AG10803 (cell line): ENCODE measurements at regions not wholly inside any gene's neighbourhood (a gene's known extent, or its start where the extent isn't known, plus 50 kb on each side); places are given as distances from the start of the nearest gene placed in this dataset.

Source experiments
- DNase-seq: peaks from one replicate; pipeline ENCODE4 v3.0.0; 2010; ENCODE audit warnings: low read depth
- H3K4me3 ChIP-seq: 2 replicates; pipeline ENCODE4 v1.5.1; 2011; ENCODE audit warnings: mild to moderate bottlenecking, low read length, control low read depth
- TF ChIP-seq, protein P1 (sequence below): conservative IDR thresholded peaks from 2 replicates; pipeline ENCODE4 v1.5.1; 2011; ENCODE audit warnings: mild to moderate bottlenecking, low read length, control low read depth, inconsistent platforms

DNA sequence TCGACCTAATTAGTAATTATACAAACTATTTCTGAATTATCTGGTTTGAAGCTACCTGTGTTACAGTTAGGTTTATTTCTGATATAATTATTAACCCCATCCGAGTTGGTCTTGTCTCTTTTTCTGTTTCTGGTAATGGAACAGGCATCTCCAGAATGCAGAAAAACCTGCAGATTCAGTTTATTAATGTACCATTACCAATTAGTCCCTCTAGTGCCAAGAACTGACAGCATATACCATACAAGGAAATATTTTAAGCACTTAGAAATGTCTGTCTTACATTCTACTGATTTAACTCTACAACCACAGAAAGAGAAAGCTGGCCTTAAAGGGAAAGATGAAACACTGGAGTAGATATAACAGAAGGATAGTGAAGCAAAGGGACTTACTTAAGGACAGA, 570.6 kb downstream of the CENPC start:
- no peak for DNase-seq
- H3K4me3 ChIP-seq = no peak overlapping the region
- TF ChIP-seq, protein P1, sequence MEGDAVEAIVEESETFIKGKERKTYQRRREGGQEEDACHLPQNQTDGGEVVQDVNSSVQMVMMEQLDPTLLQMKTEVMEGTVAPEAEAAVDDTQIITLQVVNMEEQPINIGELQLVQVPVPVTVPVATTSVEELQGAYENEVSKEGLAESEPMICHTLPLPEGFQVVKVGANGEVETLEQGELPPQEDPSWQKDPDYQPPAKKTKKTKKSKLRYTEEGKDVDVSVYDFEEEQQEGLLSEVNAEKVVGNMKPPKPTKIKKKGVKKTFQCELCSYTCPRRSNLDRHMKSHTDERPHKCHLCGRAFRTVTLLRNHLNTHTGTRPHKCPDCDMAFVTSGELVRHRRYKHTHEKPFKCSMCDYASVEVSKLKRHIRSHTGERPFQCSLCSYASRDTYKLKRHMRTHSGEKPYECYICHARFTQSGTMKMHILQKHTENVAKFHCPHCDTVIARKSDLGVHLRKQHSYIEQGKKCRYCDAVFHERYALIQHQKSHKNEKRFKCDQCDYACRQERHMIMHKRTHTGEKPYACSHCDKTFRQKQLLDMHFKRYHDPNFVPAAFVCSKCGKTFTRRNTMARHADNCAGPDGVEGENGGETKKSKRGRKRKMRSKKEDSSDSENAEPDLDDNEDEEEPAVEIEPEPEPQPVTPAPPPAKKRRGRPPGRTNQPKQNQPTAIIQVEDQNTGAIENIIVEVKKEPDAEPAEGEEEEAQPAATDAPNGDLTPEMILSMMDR = no peak

DNA sequence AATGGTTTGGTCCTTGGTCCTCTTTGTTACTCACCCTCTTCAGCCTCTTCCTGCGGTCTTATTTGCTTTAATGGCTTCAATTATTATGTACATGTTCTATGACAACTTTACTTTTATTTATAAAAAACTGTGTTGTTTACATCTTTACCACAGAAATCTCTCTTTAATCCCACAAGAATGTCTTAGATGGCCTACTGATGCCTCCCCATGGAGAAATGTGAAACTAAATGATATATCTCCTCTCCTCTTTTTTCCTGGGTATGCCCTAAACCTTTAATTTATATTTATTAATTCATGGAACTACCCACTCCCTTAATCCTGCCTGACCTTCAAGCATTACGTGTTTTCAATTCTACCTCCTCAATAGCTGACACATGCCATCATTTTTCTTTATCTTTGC, 573.2 kb downstream of the CENPC start:
- no peak overlapping the region for H3K4me3 ChIP-seq
- DNase-seq = no peak
- TF ChIP-seq, protein P1 = no peak

DNA sequence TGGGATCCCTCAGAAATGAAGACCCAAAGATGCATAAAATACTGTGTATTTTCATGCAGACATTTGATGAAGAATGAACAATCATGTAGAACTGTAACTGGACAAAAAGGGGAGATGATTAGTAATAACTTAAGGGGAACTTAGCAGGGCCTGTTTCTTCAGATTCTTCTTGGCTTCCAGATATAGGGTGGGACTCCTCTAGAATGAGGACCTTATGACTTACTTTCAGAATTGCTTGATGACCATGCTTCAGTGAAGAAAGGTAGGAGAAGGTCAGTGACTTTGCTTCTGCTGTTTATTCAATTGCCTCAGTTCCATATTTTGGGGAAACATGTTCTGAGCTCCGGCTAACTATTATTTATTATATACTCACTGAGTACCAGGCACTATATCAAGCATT, 580.8 kb downstream of the CENPC start:
- no peak overlapping the region for H3K4me3 ChIP-seq

DNA sequence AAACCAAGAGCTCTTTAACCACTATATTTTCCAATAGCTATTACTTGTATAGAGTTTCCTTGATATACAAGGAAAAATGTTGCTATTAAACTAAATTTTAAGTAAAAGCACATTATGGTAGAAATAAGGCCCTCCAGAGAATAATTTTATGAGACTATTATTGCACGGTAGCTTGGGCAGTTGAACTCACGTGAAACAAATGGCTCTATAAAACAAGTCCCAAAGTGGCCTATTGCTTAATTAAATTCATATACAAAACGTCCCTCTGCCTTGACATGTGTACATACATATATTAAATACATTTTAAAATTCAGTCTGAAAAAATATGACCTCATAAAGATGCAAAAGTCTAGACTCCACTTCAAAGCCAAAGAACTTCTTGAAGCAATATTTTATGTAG, 582.2 kb downstream of the CENPC start:
- DNase-seq = no peak
- TF ChIP-seq, protein P1 = no peak

More for the DNA sequence above, 580.8 kb downstream of the CENPC start:
- TF ChIP-seq, protein P1 = no peak
- DNase-seq = no peak

DNA sequence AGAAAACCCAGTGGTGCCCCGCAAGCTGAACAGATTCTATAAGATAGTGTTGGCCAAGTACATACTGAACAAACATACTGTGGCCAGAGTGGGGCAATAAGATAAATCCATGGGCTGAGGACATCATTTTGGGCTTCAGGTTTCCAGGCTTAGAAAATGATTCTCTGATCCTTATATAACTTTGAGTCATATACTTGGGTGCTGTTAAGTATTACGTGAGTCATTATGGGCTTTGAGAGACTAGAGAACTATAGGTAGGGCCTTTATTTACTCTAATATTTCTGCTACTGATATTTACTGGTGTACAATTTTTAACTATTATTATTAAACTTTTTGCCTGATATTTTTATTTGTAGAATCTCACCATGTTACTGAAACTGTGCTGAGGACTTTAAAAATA, 586.1 kb downstream of the CENPC start:
- H3K4me3 ChIP-seq = no peak overlapping the region
- DNase-seq = no peak
- TF ChIP-seq, protein P1 = no peak

More for the DNA sequence above, 582.2 kb downstream of the CENPC start:
- H3K4me3 ChIP-seq = no peak overlapping the region

DNA sequence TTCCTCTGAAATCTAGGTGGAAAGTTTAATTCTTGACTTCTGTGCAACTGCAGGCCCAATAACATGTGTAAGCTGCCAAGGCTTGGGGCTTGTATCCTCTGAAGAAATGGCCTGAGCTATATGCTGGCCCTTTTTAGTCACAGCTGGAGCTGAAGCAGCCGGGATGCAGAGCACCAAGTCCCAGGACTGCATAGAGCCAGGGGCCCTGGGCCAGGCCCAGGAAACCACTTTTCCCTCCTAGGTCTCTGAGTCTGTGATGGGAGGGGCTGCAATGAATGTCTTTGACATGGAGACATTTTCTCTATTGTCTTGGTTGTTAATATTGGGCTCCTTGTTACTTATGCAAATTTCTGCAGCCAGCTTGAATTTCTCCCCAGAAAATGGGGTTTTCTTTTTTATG, 588.5 kb downstream of the CENPC start:
- TF ChIP-seq, protein P1 = no peak
- DNase-seq = no peak
- no peak overlapping the region for H3K4me3 ChIP-seq

DNA sequence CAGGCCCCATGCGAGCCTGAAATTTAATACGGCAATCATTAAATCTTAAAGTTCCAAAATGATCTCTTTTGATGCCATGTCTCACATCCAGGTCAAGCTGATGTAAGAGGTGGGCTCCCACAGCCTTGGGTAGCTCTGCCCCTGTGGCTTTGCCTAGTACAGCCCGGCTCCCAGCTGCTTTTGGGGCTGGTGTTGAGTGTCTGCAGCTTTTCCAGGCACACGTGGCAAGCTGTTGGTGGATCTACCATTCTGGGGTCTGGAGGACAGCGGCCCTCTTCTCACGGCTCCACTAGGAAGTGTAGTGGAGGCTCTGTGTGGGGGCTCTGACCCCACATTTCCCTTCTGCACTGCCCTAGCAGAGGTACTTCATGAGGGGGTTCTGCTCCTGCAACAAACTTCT, 588.9 kb downstream of the CENPC start:
- no peak for DNase-seq
- TF ChIP-seq, protein P1 = no peak
- H3K4me3 ChIP-seq = no peak overlapping the region
